K562 (cell line): ENCODE measurements at regions not wholly inside any gene's neighbourhood (a gene's known extent, or its start where the extent isn't known, plus 50 kb on each side); places are given as distances from the start of the nearest gene placed in this dataset. TPM values are rescaled to one million over a fixed set of nuclear protein-coding genes. Genes with fewer than 3 reads are reported as not detected.

Experiments
- BACH1 ChIP-seq: fragments of 200-800 bp; sonication (Bioruptor generic); IDR thresholded peaks from 2 replicates; pipeline ENCODE4 v1.6.1; 2016; ENCODE audit warnings: missing genetic modification characterization, missing compliant biosample characterization
- ELF2 ChIP-seq: fragments of 250-450 bp; sonication (Bioruptor Pico); IDR thresholded peaks from 2 replicates; pipeline ENCODE4 v1.5.0; 2021; ENCODE audit warnings: mild to moderate bottlenecking
- microRNA-seq: library from miRNA; unstranded; fragments of <30 nt; microRNA quantifications from one replicate; pipeline ENCODE4, GENCODE V29; 2018; ENCODE audit warnings: borderline microRNAs expressed
- small RNA-seq: library from RNA; depleted of rRNA; stranded (forward); fragments of <200 nt; gene quantifications from one replicate; pipeline ENCODE3, GENCODE V24; 2014
- TF ChIP-seq, protein P1 (sequence below): fragments of 450-650 bp; conservative IDR thresholded peaks from 2 replicates; pipeline ENCODE4 v1.6.1; 2016; ENCODE audit warnings: missing genetic modification characterization, low read depth, mild to moderate bottlenecking, missing compliant biosample characterization, moderate library complexity

DNA sequence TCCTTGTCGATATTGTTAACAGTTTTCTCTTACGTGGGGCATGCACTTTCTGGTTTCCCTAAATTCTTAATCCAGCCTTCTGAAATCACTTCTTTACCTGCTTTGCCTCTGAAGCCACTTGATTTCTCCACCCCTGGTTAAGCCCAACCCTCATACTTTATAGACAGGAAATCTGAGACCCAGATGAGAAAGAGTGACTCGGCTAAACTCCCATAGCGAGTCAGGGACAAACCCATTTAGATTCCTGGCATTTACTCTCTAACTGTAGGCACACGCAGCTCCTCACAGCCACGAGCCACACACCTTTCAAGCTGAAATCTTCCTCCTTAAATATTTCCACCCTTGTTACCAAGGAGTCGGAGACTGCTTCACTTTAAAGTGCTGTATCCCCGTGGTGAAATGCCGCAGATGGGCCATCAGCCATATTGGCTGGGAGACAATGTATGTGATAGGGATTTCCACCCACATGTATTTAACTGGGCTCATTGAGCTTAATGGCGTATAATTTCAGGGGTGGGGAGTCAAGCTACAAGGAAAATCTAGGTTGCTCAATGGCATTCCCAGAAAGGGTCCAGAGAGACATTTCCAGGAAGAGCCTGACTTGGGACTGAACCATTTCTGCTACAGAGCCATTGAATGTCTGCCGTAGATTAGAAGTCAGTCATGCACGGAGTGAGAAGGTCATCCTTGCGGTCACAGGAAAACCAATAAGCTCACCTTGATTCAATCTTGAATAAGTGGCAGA is 49.9 kb upstream of the GRK3 start (continued):
- no peak for TF ChIP-seq BACH1 (tag)
- TF ChIP-seq, protein P1, sequence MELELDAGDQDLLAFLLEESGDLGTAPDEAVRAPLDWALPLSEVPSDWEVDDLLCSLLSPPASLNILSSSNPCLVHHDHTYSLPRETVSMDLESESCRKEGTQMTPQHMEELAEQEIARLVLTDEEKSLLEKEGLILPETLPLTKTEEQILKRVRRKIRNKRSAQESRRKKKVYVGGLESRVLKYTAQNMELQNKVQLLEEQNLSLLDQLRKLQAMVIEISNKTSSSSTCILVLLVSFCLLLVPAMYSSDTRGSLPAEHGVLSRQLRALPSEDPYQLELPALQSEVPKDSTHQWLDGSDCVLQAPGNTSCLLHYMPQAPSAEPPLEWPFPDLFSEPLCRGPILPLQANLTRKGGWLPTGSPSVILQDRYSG: no peak
- no peak for TF ChIP-seq ELF2 (CRISPR knock-in tag)

Small RNAs in the stretch of these regions (microRNA-seq; reads per million reads assigned to microRNA genes)
- not detected for gene MIR6817

Small RNAs in the stretch of these regions (small RNA-seq; reads per million reads assigned to genes)
- gene IGLL3P (not detected), gene MIR6817 (not detected)
